Fibroblast of peridontal ligament (primary cell): ENCODE measurements at regions not wholly inside any gene's neighbourhood (a gene's known extent, or its start where the extent isn't known, plus 50 kb on each side); places are given as distances from the start of the nearest gene placed in this dataset.
"Not testable (repeated sequence)": the region's sequence is repeated elsewhere in the genome, so short reads cannot be mapped to it uniquely, and the experiment has no call there.

Experiments used
- DNase-seq: peaks from one replicate; pipeline ENCODE4 v3.0.0-alpha.2; 2010; ENCODE audit errors: extremely low read depth

DNA sequence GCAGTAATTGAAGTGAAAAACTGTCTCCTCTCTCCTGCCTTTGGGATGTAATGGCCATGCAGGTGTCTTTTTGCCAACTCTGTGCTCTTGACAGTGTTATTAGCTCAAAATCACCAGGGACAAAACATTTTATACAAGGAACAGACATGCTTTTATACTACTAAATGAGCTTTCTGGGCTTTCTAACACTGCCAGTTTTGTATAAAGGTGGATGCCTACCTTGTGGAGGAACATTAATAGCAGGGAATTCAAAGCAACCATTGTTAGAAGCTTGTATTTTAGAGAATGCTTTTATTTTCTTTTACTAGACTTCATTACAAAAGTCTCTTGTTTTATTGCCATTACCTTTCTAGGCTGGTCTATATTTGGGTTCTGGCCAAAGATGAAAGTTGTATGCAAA, 54.7 kb upstream of the ARSJ start:
- DNase-seq: no peak

DNA sequence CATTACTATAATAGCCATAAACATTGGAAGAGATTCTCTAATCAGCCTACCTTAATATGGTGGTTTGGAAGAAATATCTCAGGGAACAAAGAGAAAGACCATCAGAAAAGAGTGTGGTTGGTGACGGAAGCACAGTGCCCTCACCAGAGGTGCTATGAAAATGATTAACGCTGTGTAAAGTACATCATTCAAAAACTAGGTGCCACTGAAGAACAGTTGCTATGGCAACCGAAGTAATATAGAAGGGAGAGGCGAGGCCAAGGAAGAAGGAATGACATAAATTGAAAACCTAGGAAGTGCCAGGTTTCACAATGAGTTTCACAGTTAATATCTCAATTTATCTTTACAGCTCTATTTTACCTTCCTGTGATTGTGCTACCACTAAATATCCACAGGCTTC, 57.0 kb upstream of the ARSJ start:
- DNase-seq: no peak

DNA sequence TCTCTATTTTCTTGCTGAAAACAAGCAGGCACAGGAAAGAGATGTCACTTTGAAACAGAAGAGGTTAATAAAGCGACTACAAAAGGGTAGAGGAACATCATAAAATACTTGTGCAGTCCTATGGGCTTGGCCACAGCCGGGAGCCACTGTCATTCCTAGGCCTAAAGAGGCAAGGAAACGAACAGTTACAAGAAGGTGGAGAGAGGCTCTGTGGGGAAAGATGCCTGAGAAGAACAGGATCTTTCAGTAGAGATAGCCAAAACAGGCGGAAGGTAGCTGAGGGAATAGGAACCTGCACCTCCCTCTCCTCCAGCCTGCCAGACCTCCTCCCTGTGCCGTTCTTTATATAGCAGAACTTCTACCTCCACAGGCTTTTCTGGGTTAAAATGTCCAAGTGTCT, 57.4 kb upstream of the ARSJ start:
- DNase-seq: no peak

DNA sequence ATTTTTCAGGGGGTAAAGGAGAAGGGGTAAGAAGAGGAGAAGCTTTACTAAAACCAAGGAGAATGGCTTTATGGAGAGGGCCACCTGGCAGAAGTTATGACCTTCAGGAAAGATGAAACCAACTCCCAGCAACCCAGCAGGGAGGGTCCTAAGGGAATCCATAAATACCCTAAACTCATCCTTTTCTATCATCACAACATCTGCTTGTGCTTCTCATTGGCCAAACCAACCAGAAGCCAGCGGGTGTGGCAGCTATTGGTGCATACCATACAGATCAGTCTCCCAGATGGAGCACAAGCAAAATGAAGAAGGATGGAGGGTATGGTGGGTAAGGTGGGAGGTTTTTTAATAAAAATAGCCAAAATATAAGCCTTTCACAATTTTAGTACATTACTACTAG, 58.5 kb upstream of the ARSJ start:
- no peak for DNase-seq

DNA sequence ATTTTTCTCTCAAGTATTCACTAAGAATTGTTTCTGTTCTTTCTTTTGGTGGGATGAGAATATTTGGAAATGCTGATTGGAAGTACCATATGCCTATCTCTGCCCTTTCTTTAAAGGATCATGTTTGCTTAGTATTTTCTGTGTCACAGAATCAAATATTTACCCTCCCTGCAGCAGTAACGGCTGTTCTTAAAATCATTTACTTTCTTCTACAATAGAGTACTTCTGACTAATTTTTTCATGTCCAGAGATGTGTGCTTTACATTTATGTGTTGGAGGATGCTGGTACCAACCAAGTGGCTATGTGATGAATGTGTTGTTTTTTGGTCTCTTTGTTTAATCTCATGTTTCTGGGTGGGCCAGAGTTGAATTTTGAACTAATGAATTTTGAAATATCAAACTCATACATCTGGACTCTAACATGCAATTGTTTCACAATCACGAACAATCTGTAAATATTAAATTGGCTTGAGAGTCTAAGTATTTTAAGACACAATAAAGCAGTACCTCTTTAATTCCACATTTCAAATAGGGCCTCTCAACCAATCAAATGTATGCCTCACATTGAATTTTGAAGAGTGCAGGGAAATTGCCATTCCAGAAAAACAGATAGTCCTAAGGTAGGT, 59.4 kb upstream of the ARSJ start:
- DNase-seq: peak; percentile 72

DNA sequence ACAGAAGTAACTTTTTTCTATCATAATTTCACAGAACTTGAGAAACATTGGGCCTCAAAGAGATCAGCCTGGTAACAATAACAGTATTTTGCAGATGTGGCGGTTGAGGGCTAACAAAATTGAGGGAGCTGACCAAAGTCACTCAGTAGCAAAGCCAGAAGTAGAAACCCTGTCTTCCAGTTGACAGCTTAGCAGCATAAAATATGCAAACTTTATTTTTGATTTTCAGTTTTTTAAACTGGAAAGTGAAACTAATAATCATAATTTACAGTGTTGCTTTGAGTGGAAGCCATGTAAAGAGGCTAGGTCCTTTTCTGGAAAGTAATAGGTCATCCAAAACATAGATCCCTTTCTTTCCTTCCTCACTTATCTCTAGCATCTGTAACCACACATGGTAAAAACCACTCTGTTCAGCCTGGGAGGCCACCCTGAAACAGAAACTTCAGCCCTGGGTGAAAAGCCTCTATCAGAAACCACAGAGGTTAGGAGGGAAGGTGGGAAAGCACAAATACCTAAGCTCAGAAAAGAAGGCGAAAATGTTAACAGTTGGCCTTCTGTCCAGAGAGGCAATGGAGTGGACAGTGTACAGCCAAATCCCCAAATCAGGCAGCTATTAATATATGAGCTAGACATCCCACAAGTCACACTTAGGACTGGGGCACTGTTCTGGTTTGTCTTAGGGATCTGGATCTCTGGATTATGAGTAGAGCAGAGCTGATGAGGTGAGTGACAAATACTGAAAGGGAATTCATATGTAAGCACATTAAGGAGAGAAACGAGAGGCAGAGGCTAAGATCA, 61.1 kb upstream of the ARSJ start:
- no peak for DNase-seq

DNA sequence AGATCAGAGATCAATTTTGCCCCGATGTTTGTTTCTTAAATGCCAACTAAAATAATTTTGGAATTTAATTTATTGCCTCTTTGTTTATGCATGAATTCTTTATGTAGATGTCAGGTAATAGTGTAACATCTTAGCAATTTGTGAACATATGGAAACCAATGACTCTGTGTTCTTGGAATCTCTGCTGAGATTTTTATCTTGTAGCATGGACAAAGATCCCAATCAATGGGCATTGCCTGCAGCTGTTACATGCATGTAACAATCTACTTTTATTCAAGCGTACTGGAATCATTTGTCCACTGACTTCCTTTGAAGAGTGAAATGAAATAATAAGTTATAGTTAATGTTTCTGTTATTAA, 61.6 kb upstream of the ARSJ start:
- peak; percentile 5 for DNase-seq

DNA sequence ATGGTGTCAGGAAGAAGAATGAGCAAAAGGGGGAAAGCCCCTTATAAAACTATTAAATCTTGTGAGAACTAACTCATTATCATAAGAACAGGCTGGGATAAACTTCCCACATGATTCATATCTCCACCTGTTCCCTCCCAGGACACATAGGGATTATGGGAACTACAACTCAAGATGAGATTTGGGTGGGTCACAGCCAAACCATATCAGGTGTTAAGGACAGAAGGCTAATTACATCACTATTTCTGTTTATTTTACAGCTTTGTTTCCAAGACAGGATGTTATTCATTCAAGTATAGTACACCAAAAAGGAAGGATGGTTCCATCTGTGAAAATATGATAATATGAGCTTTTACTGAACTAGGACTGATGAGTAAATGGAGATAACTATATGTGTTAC, 63.7 kb upstream of the ARSJ start:
- DNase-seq: no peak

DNA sequence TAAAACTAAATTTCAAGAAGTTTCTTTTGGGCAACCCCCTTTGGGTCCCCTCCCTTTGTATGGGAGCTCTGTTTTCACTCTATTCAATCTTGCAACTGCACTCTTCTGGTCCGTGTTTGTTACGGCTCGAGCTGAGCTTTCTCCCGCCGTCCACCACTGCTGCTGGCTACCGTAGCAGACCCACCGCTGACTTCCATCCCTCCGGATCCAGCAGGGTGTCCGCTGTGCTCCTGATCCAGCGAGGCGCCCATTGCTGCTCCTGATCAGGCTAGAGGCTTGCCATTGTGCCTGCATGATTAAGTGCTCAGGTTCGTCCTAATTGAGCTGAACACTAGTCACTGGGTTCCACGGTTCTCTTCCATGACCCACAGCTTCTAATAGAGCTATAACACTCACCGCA, 64.9 kb upstream of the ARSJ start:
- not testable (repeated sequence) for DNase-seq

DNA sequence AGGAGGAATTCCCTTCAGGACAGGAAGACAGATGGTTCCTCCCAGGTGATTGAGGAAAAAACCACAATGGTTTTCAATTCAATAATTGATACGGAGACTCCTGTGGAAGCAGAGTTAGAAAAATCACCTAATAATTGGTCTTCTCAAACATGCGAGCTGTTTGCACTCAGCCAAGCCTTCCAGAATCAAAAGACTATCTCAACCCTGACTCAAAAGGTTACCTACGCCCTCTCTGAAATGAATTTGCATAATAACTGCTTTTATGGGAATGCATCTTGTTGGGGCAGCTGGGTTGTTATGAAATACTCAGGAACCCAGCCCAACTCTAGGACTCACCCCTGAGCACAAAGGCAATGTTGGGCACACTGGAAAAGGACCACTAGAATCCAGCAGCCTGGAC, 66.9 kb upstream of the ARSJ start:
- DNase-seq: no peak

DNA sequence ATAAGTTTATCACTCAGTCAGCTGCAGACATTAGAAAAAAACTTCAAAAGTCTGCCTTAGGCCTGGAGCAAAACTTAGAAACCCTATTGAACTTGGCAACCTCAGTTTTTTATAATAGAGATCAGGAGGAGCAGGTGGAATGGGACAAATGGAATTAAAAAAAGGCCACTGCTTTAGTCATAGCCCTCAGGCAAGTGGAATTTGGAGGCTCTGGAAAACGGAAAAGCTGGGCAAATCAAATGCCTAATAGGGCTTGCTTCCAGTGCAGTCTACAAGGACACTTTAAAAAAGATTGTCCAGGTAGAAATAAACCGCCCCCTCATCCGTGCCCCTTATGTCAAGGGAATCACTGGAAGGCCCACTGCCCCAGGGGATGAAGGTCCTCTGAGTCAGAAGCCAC, 68.7 kb upstream of the ARSJ start:
- not testable (repeated sequence) for DNase-seq

DNA sequence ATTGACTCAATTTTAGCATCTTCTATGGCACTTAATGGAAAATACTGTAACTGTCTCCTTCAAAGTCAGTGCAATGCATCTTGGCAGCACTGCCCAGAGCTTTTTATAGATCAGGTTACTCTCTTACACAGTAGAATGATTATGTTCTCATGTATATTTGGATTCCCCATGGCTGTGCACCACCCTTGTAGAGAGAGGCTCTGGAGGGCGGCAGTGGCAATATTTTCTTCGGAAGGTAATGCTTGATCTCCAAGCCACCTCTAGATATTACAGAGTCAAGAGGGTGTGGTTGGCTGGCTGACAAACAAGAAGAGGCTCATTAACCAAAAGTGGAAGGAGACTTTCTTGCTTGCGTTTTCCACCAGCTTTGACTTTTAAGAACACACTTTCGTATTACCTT, 72.8 kb upstream of the ARSJ start:
- peak; percentile 10 for DNase-seq

DNA sequence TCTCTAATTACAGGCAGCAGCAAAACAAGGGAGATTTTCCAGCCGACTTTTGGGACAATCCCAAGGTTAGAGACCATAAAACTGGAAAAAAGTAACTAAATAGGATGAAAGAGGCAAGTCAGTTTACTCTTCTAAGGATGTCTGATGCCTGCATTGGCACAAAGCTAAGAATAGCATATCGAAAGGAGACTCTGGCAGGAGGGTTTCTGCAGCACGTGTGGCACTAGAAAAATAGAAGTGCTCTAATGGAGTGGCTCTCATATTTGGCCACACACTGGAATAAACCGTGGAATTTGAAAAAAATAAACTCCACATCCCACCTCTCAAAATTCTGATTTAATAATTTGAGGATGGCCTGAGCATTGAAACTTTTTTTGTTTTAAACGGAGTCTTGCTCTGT, 77.2 kb upstream of the ARSJ start:
- DNase-seq: no peak

DNA sequence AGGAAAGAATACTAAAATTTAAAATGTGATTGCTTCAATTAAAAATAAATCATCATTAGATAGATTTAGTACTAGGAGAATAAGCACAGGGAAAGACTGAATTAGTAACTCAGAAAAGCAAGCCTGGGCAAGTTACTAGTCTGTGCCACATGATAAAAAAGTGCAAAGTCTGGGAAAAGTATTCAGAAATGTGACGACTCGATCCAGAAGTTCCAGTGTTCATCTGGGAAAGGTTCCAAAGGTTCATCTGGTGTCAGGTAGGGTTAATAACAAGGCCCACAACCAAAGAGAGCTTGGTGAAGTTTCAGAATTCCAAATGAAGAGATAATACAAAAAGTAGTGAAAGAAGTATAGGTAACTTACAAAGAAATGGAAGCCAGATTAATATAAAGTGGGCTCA, 78.3 kb upstream of the ARSJ start:
- no peak for DNase-seq

DNA sequence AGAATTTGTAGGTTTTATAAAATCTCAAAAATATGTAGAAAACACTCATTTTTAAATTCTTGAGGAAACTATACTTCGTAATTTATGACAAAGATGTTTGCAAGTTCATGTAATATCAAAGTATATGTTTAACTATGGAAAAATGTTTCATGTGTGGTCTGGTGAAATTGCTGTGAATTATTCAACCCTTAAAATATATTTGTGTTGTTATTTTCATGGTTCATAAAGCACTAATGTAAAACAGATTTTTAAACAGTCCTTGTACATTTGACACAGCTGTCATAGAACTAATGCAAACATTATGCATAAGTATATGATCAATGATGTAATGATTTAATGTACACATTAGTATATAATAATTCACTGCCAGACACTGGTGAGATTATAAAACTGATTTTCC, 83.1 kb upstream of the ARSJ start:
- no peak for DNase-seq

DNA sequence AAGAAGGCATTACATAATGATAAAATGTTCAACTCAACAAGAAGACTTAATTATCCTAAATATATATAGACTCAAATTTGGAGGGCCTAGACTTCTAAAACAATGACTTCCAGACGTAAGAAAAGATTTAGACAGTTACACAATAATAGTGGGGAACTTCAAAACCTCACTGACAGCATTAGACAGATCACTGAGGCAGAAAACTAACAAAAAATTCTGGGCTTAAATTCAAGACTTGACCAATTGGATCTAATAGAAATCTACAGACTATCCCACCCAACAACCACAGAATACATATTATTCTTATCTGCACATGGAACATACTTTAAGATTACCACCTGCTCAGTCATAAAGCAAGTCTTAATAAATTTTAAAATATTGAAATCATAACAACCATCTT, 93.3 kb upstream of the ARSJ start:
- DNase-seq: no peak

DNA sequence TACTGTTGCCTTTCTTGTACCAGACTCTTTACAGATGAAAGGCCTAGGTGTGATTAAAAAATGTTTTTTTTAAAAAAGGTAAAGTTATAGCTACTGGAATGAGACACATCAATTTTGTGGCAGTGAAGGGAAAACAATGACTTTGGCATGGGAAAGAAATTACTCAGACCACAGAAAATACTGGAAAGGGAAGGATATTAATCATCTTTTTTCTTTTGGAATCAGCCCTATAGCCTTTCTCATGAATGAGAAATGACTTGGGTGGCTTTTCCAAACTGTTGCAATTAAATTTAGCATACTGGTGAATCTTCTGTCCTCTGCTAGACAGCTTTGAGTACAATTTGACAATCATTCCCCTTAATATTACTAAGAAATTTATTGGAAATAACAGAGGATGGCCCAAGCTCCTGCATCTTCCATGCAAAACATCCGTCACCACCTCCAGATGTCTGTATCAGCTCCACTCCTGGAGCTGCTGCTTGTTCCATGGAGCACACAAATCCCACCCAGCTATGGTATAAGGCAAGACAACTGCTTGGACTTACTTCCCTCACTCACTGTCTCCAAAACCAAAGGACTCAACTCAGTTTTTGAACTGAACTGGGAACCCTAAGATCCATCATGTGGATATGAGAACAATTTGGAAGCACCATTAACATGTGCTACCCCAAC, 97.6 kb upstream of the ARSJ start:
- DNase-seq: no peak

DNA sequence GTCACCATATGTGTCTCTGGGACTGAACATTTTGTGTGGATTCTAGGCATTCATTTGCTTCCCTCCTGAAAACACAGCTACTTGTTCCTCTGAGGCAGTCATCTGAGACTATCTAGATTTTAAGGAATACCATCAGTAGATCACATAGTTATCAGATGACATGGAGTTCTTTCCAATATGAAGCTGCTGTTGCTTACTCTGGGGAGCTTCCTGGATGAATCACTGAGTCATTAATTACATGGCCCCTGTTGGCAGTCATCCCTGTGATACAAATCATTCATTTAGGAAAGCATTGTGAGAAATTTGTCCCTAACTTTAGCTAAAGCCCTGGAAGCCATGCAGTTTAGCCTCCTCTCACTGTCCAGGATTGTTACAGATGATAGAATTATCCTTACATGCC, 98.2 kb upstream of the ARSJ start:
- DNase-seq: peak; percentile 89

DNA sequence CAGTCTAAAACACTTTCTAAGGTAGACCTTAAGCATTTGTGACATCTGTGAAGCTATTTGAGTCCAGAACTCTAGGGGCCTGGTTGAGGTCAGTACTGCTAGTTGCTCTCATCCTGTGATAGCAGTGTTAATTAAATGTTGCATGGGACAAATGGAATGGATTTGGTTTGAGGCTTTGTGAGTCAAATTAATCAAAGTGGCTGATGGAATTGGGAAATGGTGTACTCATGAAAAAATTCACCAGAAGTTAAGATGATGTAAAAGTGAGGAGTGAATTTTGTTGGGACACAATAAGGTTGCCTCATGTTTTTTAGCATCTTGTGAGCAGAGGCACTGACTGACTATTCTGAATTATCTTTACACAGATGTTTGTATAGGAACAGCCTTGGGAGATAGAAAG, 99.2 kb upstream of the ARSJ start:
- peak; percentile 35 for DNase-seq

DNA sequence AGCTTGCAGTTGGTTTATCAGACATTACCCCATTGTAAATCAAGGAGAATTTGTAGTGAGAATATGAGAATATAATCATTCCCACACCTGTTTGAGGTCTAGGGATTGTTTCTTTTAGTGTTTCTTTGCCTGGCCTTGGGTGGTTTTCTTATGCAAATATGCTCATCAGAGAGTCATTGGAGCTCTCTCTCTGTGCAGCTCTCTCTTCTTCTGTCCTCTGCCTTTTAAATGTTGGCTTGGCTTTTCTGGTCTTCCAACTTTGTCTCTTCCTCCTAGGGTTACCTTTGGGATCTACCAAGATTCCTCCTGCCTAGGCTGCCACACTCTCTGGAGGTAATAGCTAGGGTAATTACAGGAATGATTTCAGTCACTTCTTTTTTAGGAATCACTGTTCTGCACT, 102.3 kb upstream of the ARSJ start:
- no peak for DNase-seq

DNA sequence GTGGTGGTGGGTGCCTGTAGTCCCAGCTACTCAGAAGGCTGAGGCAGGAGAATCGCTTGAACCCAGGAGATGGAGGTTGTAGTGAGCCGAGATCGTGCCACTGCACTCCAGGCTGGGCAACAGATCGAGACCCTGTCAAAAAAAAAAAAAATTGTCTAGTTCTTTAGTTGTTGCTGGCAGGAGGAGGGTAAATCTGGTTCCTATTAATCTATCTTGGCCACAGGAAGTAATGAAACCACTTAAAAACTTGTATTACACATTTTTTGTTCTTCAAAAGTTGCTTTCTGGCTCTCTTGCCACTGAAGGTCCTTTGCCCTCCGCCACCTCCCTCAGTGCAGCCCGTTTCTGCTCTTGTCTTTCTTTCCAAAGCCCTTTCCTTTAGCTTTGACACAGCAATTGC, 102.9 kb upstream of the ARSJ start:
- DNase-seq: peak; percentile 32

DNA sequence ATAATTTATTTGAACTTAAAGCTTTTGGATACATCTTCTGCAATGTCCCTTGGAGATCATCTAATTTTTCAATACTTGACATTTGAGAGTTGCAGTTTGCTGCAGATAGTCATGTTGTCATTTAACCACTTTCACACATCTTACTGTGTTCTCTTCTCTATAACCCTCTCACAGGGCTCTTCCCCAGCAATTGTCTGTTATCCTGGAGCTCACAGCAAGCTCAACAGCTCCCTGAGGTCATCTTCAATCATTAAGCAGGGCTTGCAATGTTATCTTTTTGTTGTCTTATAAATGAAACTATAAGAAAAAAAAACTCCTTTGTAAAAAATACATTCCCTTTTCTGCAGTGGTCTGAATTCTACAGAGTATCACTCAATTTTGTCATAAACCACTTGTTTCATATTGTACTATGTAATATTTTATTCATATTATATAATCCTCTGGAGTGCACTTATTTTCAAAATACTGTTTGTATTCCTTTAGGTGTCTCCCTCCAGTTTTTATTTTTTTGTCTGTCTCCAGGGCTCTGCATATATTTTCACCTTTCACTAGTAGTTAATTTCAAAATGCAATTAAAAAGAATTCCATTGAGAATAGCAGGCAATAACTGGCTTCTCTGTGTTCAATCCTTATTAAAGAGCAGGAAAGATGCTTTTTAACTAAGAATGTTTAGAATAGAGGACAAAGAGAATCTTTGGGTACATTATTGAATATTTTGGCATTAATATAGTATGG, 106.3 kb upstream of the ARSJ start:
- no peak for DNase-seq
